Stimulated activated CD4-positive, alpha-beta T cell treated with anti-CD3 and anti-CD28 coated beads, Interleukin-12 subunit alpha, Interleukin-12 subunit beta, amount 100 ng/mL, for 4 hours (primary cell): ENCODE measurements at regions not wholly inside any gene's neighbourhood (a gene's known extent, or its start where the extent isn't known, plus 50 kb on each side); places are given as distances from the start of the nearest gene placed in this dataset.

ENCODE experiments used
- DNase-seq: peaks from one replicate; pipeline ENCODE4 v3.0.0-alpha.2; 2020

DNA sequence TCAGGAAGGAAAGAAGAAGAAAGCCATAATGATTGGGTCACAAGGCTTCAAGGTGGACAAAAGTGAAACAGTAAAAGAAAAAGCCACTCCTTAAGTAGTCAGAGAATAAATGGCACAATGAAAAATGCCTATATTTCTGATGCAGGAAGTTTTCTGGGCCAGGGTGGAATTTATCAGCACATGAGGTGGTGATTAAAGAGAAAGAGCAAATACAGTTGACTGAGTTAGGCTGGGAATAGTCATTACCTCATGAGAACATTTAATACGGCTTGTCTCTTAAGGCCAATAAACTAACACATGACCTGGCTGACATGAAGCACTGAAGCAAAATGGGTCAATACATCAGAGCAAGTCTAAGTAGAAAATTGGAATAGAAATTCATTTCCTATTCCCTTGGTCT is 499.7 kb downstream of the TMTC2 start:
- no peak for DNase-seq

- no peak for DNase-seq
Observed at GRCh38 chr12:83185241-83185640, 498.5 kb downstream of the TMTC2 start.
